ENCODE measurements at regions not wholly inside any gene's neighbourhood (a gene's known extent, or its start where the extent isn't known, plus 50 kb on each side); places are given as distances from the start of the nearest gene placed in this dataset.

DNA sequence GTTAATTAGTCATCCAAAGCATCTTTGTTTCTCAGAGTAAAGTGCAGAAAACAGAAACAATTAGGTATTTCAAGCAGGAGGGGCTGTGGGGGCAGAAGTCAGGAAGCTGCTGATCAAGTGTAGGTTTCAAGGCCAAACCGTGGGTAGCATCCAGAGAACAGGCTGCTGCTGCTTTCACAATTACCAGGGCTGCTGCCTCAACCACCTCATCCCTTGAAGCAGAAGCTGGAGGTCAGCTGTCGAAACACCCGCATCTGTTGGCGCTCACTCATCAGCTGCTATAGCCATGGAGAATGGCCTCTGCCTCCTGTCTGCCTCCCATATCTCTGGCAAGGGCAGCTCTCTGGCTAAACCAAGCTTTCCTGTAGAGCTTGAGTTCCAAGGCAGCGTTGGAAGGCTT lies 122.9 kb upstream of the OSMR start:
- Histone ChIP-seq H3K4me1 (no peaks in the 10 kb centered on the region), H3K27ac (no peak overlapping the region), H3K36me3 (no peaks in the 10 kb centered on the region), H3K27me3 (no peaks in the 10 kb centered on the region), H3K4me3 (no peak overlapping the region), H3K9me3 (no peaks in the 10 kb centered on the region)
- DNase-seq = no peak
- no peak for ATAC-seq
- intact Hi-C loops (cut with DNase I) = no loop called here
- TF ChIP-seq CTCF (IDR thresholded peaks at IDR 0.05) = no peak

DNA sequence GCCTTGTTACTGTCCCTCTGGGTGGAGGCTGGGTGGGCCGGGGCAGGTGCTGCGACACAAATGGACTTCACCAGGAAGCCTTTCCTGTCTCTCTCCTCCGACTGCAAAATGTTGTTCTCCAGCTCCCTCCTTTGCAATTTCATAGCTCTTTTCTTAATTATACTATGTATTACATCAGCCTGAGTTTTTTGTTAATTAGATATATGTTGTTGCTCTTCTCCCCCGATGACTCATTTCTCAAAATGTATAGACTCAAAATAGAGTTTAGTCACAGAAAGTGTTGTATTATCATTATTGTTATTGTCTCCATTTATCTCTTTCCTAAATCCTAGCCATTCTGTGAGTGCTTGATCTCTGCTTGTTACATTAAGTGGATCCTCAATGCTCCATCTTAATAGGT lies 122.4 kb upstream of the OSMR start:
- no peaks in the 10 kb centered on the region for H3K36me3 ChIP-seq
- H3K27ac ChIP-seq = no peak overlapping the region
- no peaks in the 10 kb centered on the region for H3K9me3 ChIP-seq
- no peak for TF ChIP-seq CTCF (IDR thresholded peaks at IDR 0.05)
- intact Hi-C loops (cut with DNase I) = no loop called here
- no peaks in the 10 kb centered on the region for H3K27me3 ChIP-seq
- no peak overlapping the region for H3K4me3 ChIP-seq
- DNase-seq (no peak), ATAC-seq (no peak)
- no peaks in the 10 kb centered on the region for H3K4me1 ChIP-seq

GRCh38 chr5:38724301-38725030 lies 121.3 kb upstream of the OSMR start:
- H3K36me3 ChIP-seq = no peaks in the 10 kb centered on the region
- intact Hi-C loops (cut with DNase I) = no loop called here
- H3K27me3 ChIP-seq = no peaks in the 10 kb centered on the region
- H3K4me1 ChIP-seq = no peaks in the 10 kb centered on the region
- no peak for DNase-seq
- H3K4me3 ChIP-seq = no peak overlapping the region
- no peaks in the 10 kb centered on the region for H3K9me3 ChIP-seq
- no peak overlapping the region for H3K27ac ChIP-seq
- no peak for TF ChIP-seq CTCF (IDR thresholded peaks at IDR 0.05)
- no peak for ATAC-seq

DNA sequence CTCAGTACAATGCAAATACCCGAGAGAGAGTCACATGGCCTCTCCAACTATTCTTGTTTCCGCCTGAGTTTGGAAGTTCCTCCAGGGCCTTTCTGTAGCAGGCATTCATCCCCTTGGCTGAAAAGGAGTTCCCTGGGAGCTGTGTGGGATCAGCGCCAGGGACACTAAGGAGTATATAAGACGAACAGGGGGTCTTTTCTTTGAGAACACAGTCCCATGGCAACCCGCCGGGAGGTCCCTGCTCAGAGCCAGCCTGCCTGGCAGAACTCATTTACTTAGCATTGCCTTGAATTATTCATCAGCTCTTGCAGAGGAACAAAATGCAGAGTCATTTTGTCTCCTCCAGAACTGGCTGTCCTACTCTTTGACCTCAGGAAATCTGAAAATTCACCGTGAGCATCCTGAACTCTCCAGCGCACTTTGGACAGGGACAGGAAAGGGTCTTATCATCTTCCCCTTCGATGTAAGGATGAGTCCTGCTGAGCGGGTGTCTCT lies 120.4 kb upstream of the OSMR start:
- ATAC-seq (peak; percentile 38), DNase-seq (no peak)
- no peak for TF ChIP-seq CTCF (IDR thresholded peaks at IDR 0.05)
- Histone ChIP-seq H3K9me3 (no peaks in the 10 kb centered on the region), H3K4me1 (no peaks in the 10 kb centered on the region), H3K27ac (no peak overlapping the region), H3K27me3 (no peaks in the 10 kb centered on the region), H3K4me3 (no peak overlapping the region), H3K36me3 (no peaks in the 10 kb centered on the region)
- intact Hi-C loops (cut with DNase I) = no loop called here

GRCh38 chr5:38726279-38726678 lies 119.5 kb upstream of the OSMR start:
- ATAC-seq (no peak), DNase-seq (no peak)
- Histone ChIP-seq H3K36me3 (no peaks in the 10 kb centered on the region), H3K27me3 (no peaks in the 10 kb centered on the region), H3K9me3 (no peaks in the 10 kb centered on the region), H3K4me1 (no peaks in the 10 kb centered on the region), H3K27ac (no peak overlapping the region), H3K4me3 (no peak overlapping the region)
- TF ChIP-seq CTCF (IDR thresholded peaks at IDR 0.05) = no peak
- intact Hi-C loops (cut with DNase I) = no loop called here
